PC-9 (cell line): ENCODE measurements at regions not wholly inside any gene's neighbourhood (a gene's known extent, or its start where the extent isn't known, plus 50 kb on each side); places are given as distances from the start of the nearest gene placed in this dataset.

Experiments used
- BruUV-seq: library from RNA; stranded (reverse); fragments of 400-500 nt; replicated peaks from 2 replicates; lab custom pipeline; 2021; lab: Mats Ljungman, UMichigan
- CTCF ChIA-PET: fragments of 300-600 bp; sonication (Branson Sonifier 250); formaldehyde crosslinking; loops from one replicate; lab custom pipeline; 2022; ENCODE audit warnings: antibody characterized with exemption; lab: Charles Lee
- POLR2A ChIA-PET: fragments of 300-600 bp; sonication (Branson Sonifier 250); formaldehyde crosslinking; loops from one replicate; lab custom pipeline; 2022; ENCODE audit warnings: antibody characterized with exemption; ENCODE audit not compliant: unreplicated experiment; lab: Charles Lee
- DNase-seq, 2 experiments: peaks; one replicate each; pipeline versions ENCODE4 v3.0.0 to v3.0.0-alpha.2; 2015 to 2022; ENCODE audit warnings: mixed read lengths in 1 of 2
- H2AFZ ChIP-seq: fragments of 200-600 bp; sonication (generic); 2 replicates; pipeline ENCODE4 v1.8.1; 2017; ENCODE audit warnings: antibody characterized with exemption
- H3F3A ChIP-seq: fragments of 200-600 bp; sonication (generic); 2 replicates; pipeline ENCODE4 v1.8.1; 2017; ENCODE audit warnings: antibody characterized with exemption, mild to moderate bottlenecking, low read depth; ENCODE audit not compliant: insufficient read depth
- H3K27ac ChIP-seq: fragments of 200-600 bp; sonication (generic); 2 replicates; pipeline ENCODE4 v1.6.1; 2016; ENCODE audit warnings: mixed run types
- H3K27me3 ChIP-seq: fragments of 200-600 bp; sonication (generic); 2 replicates; pipeline ENCODE4 v1.6.1; 2016; ENCODE audit warnings: low read depth, mixed run types; ENCODE audit not compliant: insufficient read depth
- H3K36me3 ChIP-seq: fragments of 200-600 bp; sonication (generic); 2 replicates; pipeline ENCODE4 v1.6.1; 2016; ENCODE audit warnings: low read depth, mixed run types
- H3K4me1 ChIP-seq: fragments of 200-600 bp; sonication (generic); replicated peaks from 2 replicates; pipeline ENCODE4 v1.6.1; 2016; ENCODE audit warnings: mixed run types; ENCODE audit not compliant: insufficient read depth
- H3K4me2 ChIP-seq: fragments of 200-600 bp; sonication (generic); 2 replicates; pipeline ENCODE4 v1.6.1; 2017; ENCODE audit warnings: mixed run types
- H3K4me3 ChIP-seq: fragments of 200-600 bp; sonication (generic); 2 replicates; pipeline ENCODE4 v1.6.1; 2016; ENCODE audit warnings: mixed run types
- H3K79me2 ChIP-seq: fragments of 200-600 bp; sonication (generic); 2 replicates; pipeline ENCODE4 v1.6.1; 2017; ENCODE audit warnings: low read depth, mixed run types
- H3K9me2 ChIP-seq: fragments of 200-600 bp; sonication (generic); 2 replicates; pipeline ENCODE4 v1.8.1; 2017; ENCODE audit warnings: mild to moderate bottlenecking; ENCODE audit not compliant: insufficient read depth
- H3K9me3 ChIP-seq: fragments of 200-600 bp; sonication (generic); 2 replicates; pipeline ENCODE4 v1.8.1; 2016; ENCODE audit warnings: low read depth; ENCODE audit not compliant: insufficient read depth
- H4K20me1 ChIP-seq: fragments of 200-600 bp; sonication (generic); 2 replicates; pipeline ENCODE4 v1.8.1; 2017; ENCODE audit not compliant: insufficient read depth
- CTCF ChIP-seq: fragments of 200-600 bp; sonication (generic); conservative IDR thresholded peaks from 2 replicates; pipeline ENCODE4 v1.6.1; 2017; ENCODE audit warnings: mixed run types, antibody characterized with exemption, mild to moderate bottlenecking, moderate library complexity
- EZH2 ChIP-seq: fragments of 200-600 bp; sonication (generic); IDR thresholded peaks from 2 replicates; pipeline ENCODE4 v1.8.0; 2017; ENCODE audit warnings: antibody characterized with exemption, low read depth
- intact Hi-C: fragments of 100-400 bp; cut with micrococcal nuclease; formaldehyde crosslinking; loops from one replicate; pipeline ENCODE4 v1.10.0; 2022; ENCODE audit not compliant: unreplicated experiment

DNA sequence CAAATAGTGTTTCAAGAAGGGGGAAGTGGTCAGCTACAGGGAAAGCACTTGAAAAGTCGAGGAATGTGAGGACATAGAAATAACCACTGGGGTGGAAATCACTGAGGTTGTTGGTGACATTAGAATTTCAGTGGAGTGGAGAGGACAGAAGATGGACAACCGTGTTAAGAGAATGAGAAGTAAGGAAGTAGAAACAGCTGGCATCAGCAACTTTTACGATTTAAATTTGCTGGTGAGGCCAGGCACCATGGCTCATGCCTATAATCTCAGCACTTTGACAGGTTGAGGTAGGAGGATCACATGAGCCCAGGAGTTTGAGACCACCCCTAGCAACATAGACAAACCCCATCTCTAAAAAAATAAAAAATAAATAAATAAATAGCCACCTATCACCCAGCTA, 83.2 kb upstream of the PSMD7 start:
- no peak for DNase-seq
- H3K9me3 ChIP-seq: no peaks in the 10 kb centered on the region
- H3K9me2 ChIP-seq: no peaks in the 10 kb centered on the region
- intact Hi-C loops: no loop called here
- ChIA-PET POLR2A (no interaction called here), CTCF (no interaction called here)
- no peaks in the 10 kb centered on the region for H3K36me3 ChIP-seq
- TF ChIP-seq EZH2: no peak
- TF ChIP-seq CTCF: no peak
- H3K79me2 ChIP-seq: no peaks in the 10 kb centered on the region
- H3K4me1 ChIP-seq: no peaks in the 10 kb centered on the region
- no peak overlapping the region for H3K27ac ChIP-seq
- no peak overlapping the region for H3K4me2 ChIP-seq
- peaks cover 22% of the 10 kb centered on the region; the same call in 1 of the 2 replicates for H3K27me3 ChIP-seq
- BruUV-seq: no TSS peak
- H4K20me1 ChIP-seq: no peaks in the 10 kb centered on the region
- H3F3A ChIP-seq: no peaks in the 10 kb centered on the region
- no peak overlapping the region for H3K4me3 ChIP-seq
- no peak overlapping the region for H2AFZ ChIP-seq

DNA sequence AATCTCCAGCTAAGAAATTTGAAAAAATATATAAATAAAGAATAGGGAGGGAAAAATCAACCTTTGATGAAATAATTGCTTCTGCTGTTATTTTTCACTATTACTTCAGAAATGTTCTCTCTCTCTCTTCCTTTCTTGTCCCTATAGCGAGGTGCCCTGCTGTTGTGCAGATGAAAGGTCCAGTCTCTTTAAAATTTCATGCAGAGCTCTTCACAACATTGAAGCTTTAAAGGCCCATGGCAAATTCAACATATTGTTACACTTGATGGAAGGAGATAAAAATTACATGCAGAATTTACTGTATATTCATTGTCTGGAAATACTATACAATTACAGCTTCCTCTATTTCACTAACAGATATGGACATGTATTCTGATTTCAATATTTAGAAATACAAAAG, 86.4 kb upstream of the PSMD7 start:
- Histone ChIP-seq H3K9me3 (no peaks in the 10 kb centered on the region), H3F3A (no peaks in the 10 kb centered on the region), H2AFZ (no peak overlapping the region), H3K79me2 (no peaks in the 10 kb centered on the region), H3K4me1 (no peaks in the 10 kb centered on the region), H3K27ac (no peak overlapping the region), H3K4me3 (no peak overlapping the region), H4K20me1 (no peaks in the 10 kb centered on the region), H3K4me2 (no peak overlapping the region), H3K36me3 (no peaks in the 10 kb centered on the region), H3K9me2 (no peaks in the 10 kb centered on the region), H3K27me3 (peaks cover 22% of the 10 kb centered on the region; the same call in 1 of the 2 replicates)
- no peak for TF ChIP-seq EZH2
- no peak for TF ChIP-seq CTCF
- intact Hi-C loops: no loop called here
- no peak for DNase-seq
- POLR2A ChIA-PET: no interaction called here
- CTCF ChIA-PET: no interaction called here
- BruUV-seq: no TSS peak

DNA sequence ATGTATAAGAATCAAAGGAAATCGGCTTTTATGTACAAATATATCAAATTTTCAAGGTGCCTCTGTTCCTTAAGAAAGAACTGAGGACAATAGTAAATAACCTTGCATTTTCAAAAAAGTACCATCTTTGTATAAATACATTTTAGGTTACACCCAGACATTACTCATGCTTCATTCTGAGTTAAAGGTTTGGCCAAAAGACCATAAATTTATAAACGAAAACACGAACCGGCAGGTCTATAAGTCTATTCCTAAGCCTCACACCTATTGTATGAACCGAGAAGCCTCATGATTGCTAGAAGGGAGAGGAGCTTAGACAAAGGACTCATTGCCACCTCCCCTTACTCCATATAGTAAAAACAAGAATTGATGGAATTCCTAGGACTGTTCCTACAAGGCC, 94.6 kb upstream of the PSMD7 start:
- Histone ChIP-seq H3K4me1 (no peaks in the 10 kb centered on the region), H3K4me3 (no peak overlapping the region), H3K9me2 (no peaks in the 10 kb centered on the region), H3K79me2 (no peaks in the 10 kb centered on the region), H2AFZ (no peak overlapping the region), H3K9me3 (no peaks in the 10 kb centered on the region), H3K27ac (no peak overlapping the region), H4K20me1 (no peaks in the 10 kb centered on the region), H3K27me3 (peaks cover 62% of the 10 kb centered on the region), H3F3A (no peaks in the 10 kb centered on the region), H3K4me2 (no peak overlapping the region), H3K36me3 (no peaks in the 10 kb centered on the region)
- TF ChIP-seq CTCF (no peak), EZH2 (no peak)
- POLR2A ChIA-PET: no interaction called here
- intact Hi-C loops: no loop called here
- no peak for DNase-seq
- CTCF ChIA-PET: no interaction called here
- no TSS peak for BruUV-seq
